H9 (cell line): ENCODE measurements at regions not wholly inside any gene's neighbourhood (a gene's known extent, or its start where the extent isn't known, plus 50 kb on each side); places are given as distances from the start of the nearest gene placed in this dataset.

Experiments
- DNase-seq: peaks from one replicate; pipeline ENCODE4 v3.0.0-alpha.2; 2017
- H2AFZ ChIP-seq: one replicate; pipeline ENCODE4 v1.6.1; 2013; ENCODE audit warnings: mild to moderate bottlenecking, low read length, control low read depth, moderate library complexity
- H2AK5ac ChIP-seq: 2 replicates; pipeline ENCODE4 v1.6.1; 2013; ENCODE audit warnings: low read length, control low read depth, mixed read lengths; ENCODE audit not compliant: insufficient read length
- H2BK120ac ChIP-seq: one replicate; pipeline ENCODE4 v1.6.1; 2013; ENCODE audit warnings: low read depth, mild to moderate bottlenecking, low read length, control low read depth, inconsistent platforms; ENCODE audit not compliant: poor library complexity, severe bottlenecking
- H2BK12ac ChIP-seq: 2 replicates; pipeline ENCODE4 v1.6.1; 2013; ENCODE audit warnings: low read length, control low read depth, mixed read lengths, low read depth; ENCODE audit not compliant: insufficient read length
- H2BK15ac ChIP-seq: 2 replicates; pipeline ENCODE4 v1.6.1; 2013; ENCODE audit warnings: low read depth, low read length, control low read depth
- H2BK20ac ChIP-seq: one replicate; pipeline ENCODE4 v1.6.1; 2013; ENCODE audit warnings: low read depth, mild to moderate bottlenecking, low read length, control low read depth, inconsistent platforms; ENCODE audit not compliant: poor library complexity, severe bottlenecking
- H2BK5ac ChIP-seq: 2 replicates; pipeline ENCODE4 v1.6.1; 2013; ENCODE audit warnings: low read length, control low read depth, mixed read lengths; ENCODE audit not compliant: insufficient read length
- H3K14ac ChIP-seq: 2 replicates; pipeline ENCODE4 v1.6.1; 2013; ENCODE audit warnings: low read length, control low read depth; ENCODE audit not compliant: insufficient read depth
- H3K18ac ChIP-seq: 2 replicates; pipeline ENCODE4 v1.6.1; 2013; ENCODE audit warnings: low read depth, mild to moderate bottlenecking, mixed read lengths, low read length, control low read depth; ENCODE audit not compliant: insufficient read length
- H3K23ac ChIP-seq: 2 replicates; pipeline ENCODE4 v1.6.1; 2013; ENCODE audit warnings: low read length, control low read depth, mixed read lengths, low read depth; ENCODE audit not compliant: insufficient read length
- H3K23me2 ChIP-seq: 2 replicates; pipeline ENCODE4 v1.6.1; 2013; ENCODE audit warnings: low read depth, mild to moderate bottlenecking, mixed read lengths, low read length, control low read depth; ENCODE audit not compliant: insufficient read length, poor library complexity, severe bottlenecking
- H3K27ac ChIP-seq: 2 replicates; pipeline ENCODE4 v1.5.1; 2013; ENCODE audit warnings: low read length, control low read depth, mixed read lengths, low read depth; ENCODE audit not compliant: insufficient read length
- H3K27me3 ChIP-seq: 2 replicates; pipeline ENCODE4 v1.6.1; 2013; ENCODE audit warnings: low read length, control low read depth, inconsistent platforms; ENCODE audit not compliant: insufficient read depth
- H3K4ac ChIP-seq: 2 replicates; pipeline ENCODE4 v1.6.1; 2013; ENCODE audit warnings: low read depth, mild to moderate bottlenecking, control low read depth, inconsistent platforms, low read length, moderate library complexity
- H3K4me1 ChIP-seq: 2 replicates; pipeline ENCODE4 v1.6.1; 2013; ENCODE audit warnings: low read length, control low read depth, inconsistent platforms; ENCODE audit not compliant: insufficient read depth
- H3K4me2 ChIP-seq: 2 replicates; pipeline ENCODE4 v1.6.1; 2013; ENCODE audit warnings: low read length, control low read depth, mixed read lengths; ENCODE audit not compliant: insufficient read length, insufficient read depth
- H3K56ac ChIP-seq: 2 replicates; pipeline ENCODE4 v1.6.1; 2013; ENCODE audit warnings: low read depth, mild to moderate bottlenecking, mixed read lengths, low read length, control low read depth; ENCODE audit not compliant: insufficient read length
- H3K79me1 ChIP-seq: 2 replicates; pipeline ENCODE4 v1.6.1; 2013; ENCODE audit warnings: low read depth, mild to moderate bottlenecking, moderate library complexity, low read length, control low read depth, inconsistent platforms; ENCODE audit not compliant: insufficient read depth, poor library complexity, severe bottlenecking
- H3K79me2 ChIP-seq: 2 replicates; pipeline ENCODE4 v1.6.1; 2013; ENCODE audit warnings: low read length, control low read depth, inconsistent platforms; ENCODE audit not compliant: insufficient read depth
- H3K9ac ChIP-seq: 2 replicates; pipeline ENCODE4 v1.6.1; 2013; ENCODE audit warnings: low read length, control low read depth, mixed read lengths; ENCODE audit not compliant: insufficient read length; ENCODE audit errors: extremely low read depth
- H3K9me3 ChIP-seq: one replicate; pipeline ENCODE4 v1.6.1; 2013; ENCODE audit warnings: low read depth, low read length, inconsistent platforms; ENCODE audit not compliant: control insufficient read depth
- H3T11ph ChIP-seq: one replicate; pipeline ENCODE4 v1.6.1; 2013; ENCODE audit warnings: mild to moderate bottlenecking, low read length, control low read depth, inconsistent platforms
- H4K20me1 ChIP-seq: one replicate; pipeline ENCODE4 v1.6.1; 2013; ENCODE audit not compliant: control insufficient read depth, insufficient read length, insufficient read depth
- H4K5ac ChIP-seq: 2 replicates; pipeline ENCODE4 v1.6.1; 2013; ENCODE audit warnings: low read depth, mild to moderate bottlenecking, mixed read lengths, low read length, control low read depth; ENCODE audit not compliant: insufficient read length
- H4K8ac ChIP-seq: replicated peaks from 2 replicates; pipeline ENCODE4 v1.6.1; 2013; ENCODE audit warnings: low read length, control low read depth, mixed read lengths, low read depth; ENCODE audit not compliant: insufficient read length
- H4K91ac ChIP-seq: 2 replicates; pipeline ENCODE4 v1.6.1; 2013; ENCODE audit warnings: low read depth, mild to moderate bottlenecking, moderate library complexity, mixed read lengths, low read length, control low read depth; ENCODE audit not compliant: insufficient read length
- H3K27ac Mint-ChIP-seq, 3 experiments: 2 replicates in 2 of 3; 3 replicates in 1 of 3; pipeline ENCODE4 v1.8.0; 2020 to 2021; ENCODE audit warnings: mixed read lengths in 3 of 3, mild to moderate bottlenecking in 1 of 3, moderate library complexity in 1 of 3
- H3K27me3 Mint-ChIP-seq: 2 replicates; pipeline ENCODE4 v1.8.0; 2021; ENCODE audit warnings: low read depth, mild to moderate bottlenecking, moderate library complexity, mixed read lengths
- H3K36me3 Mint-ChIP-seq, 3 experiments: 2 replicates in 2 of 3; 3 replicates in 1 of 3; pipeline ENCODE4 v1.8.0; 2020 to 2021; ENCODE audit warnings: low read depth in 3 of 3, mixed read lengths in 3 of 3; ENCODE audit not compliant: insufficient read depth in 1 of 3
- H3K4me1 Mint-ChIP-seq, 2 experiments: 2 replicates each; pipeline ENCODE4 v1.8.0; 2020; ENCODE audit warnings: mixed read lengths in 2 of 2
- H3K4me3 Mint-ChIP-seq, 2 experiments: 2 replicates in 1 of 2; 3 replicates in 1 of 2; pipeline ENCODE4 v1.8.0; 2020 to 2021; ENCODE audit warnings: mild to moderate bottlenecking in 2 of 2, mixed read lengths in 2 of 2, moderate library complexity in 1 of 2
- H3K9me3 Mint-ChIP-seq, 2 experiments: 2 replicates in 1 of 2; 3 replicates in 1 of 2; pipeline ENCODE4 v1.8.0; 2020; ENCODE audit warnings: mild to moderate bottlenecking in 2 of 2, mixed read lengths in 2 of 2, moderate library complexity in 1 of 2
- CTCF ChIP-seq: fragments of 200-600 bp; sonication (generic); conservative IDR thresholded peaks from 3 replicates; pipeline ENCODE4 v1.8.0; 2021; ENCODE audit warnings: antibody characterized with exemption, mild to moderate bottlenecking
- WGBS: extraction: QIAGEN DNeasy Blood & Tissue Kit; methylation state at CpG from one replicate; pipeline ENCODE4 v1.1.7; 2013; ENCODE audit warnings: missing lambda C conversion rate, low lambda C conversion rate, mixed read lengths; ENCODE audit not compliant: insufficient read length; ENCODE audit errors: extremely low coverage; 5-methylcytosine and 5-hydroxymethylcytosine counted together

DNA sequence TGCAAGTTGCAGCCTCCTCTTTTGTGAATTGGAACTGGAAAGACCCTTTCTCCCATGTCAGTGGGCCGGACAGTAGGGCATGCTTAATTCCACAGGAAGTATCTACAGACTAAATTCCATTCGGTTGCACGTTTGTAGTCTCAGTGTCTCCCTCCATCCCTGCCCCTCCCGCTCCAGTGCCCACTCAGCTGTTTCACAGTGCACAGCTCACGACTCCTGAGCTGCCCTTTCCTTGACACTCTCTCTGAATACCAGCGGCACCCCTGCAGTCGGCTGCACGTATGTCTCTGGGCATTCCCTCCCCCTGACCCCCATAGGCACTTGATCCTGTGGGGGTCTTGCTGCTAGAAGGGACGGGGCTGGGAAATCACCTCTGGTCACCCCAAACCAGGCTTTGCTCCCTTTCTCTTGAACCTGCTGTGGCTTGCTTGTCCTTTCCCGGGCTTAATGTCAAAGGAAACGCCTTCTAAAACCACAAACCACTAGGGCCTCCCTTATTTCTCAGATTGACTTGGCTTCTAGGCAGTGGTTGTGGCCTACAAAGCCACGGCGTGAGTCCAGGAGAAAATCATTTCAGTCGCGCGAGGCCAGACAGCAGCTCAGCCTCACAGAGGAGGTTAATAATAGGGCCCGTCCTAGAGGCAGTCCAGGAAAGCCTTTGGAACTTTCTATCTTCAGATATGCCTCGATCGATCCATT is 365.3 kb upstream of the PROX1 start:
- Histone ChIP-seq H2BK12ac (no peak overlapping the region), H2BK5ac (no peak overlapping the region), H3K23ac (no peak overlapping the region), H4K91ac (peak overlapping the region; percentile 58), H3T11ph (no peak overlapping the region), H3K14ac (no peak overlapping the region), H2AK5ac (no peak overlapping the region), H3K27ac (no peak overlapping the region), H2AFZ (no peak overlapping the region), H3K9ac (no peak overlapping the region), H3K79me2 (no peaks in the 10 kb centered on the region), H3K4me1 (no peaks in the 10 kb centered on the region), H3K79me1 (no peaks in the 10 kb centered on the region), H4K8ac (no peak overlapping the region), H2BK120ac (no peak overlapping the region), H3K23me2 (no peaks in the 10 kb centered on the region), H3K56ac (no peak overlapping the region), H3K4me2 (no peak overlapping the region), H4K20me1 (no peaks in the 10 kb centered on the region), H3K4ac (no peak overlapping the region), H4K5ac (no peak overlapping the region), H2BK20ac (no peak overlapping the region), H3K9me3 (no peaks in the 10 kb centered on the region), H2BK15ac (no peak overlapping the region), H3K18ac (no peak overlapping the region), H3K27me3 (no peaks in the 10 kb centered on the region)
- TF ChIP-seq CTCF, result no peak
- Mint-ChIP-seq H3K27ac (no peak overlapping the region), H3K9me3 (peaks cover 6 to 7% of the 10 kb centered on the region in 2 experiments; a peak in 3 of 5 replicates), H3K27me3 (peaks cover 3% of the 10 kb centered on the region), H3K4me1 (no peaks in the 10 kb centered on the region; a peak in 2 of 4 replicates), H3K36me3 (peaks cover 0 to 3% (median 0%) of the 10 kb centered on the region in 3 experiments; a peak in 2 of 7 replicates), H3K4me3 (no peak overlapping the region)
- no peak for DNase-seq
- WGBS, result no CpG with 5 or more reads among the region's 19 CpGs
